Prostate gland (tissue), 2 donors: ENCODE measurements at regions not wholly inside any gene's neighbourhood (a gene's known extent, or its start where the extent isn't known, plus 50 kb on each side); places are given as distances from the start of the nearest gene placed in this dataset.
"Not testable (repeated sequence)": the region's sequence is repeated elsewhere in the genome, so short reads cannot be mapped to it uniquely, and the experiment has no call there.

Experiments used
- DNase-seq: peaks from one replicate; pipeline ENCODE4 v3.0.0-alpha.2; 2019; ENCODE audit warnings: low spot score
- H3K27ac ChIP-seq, 2 donors: fragments of 200-600 bp; sonication (generic); 2 replicates each; pipeline ENCODE4 v1.5.1; 2017 to 2019
- H3K27me3 ChIP-seq: fragments of 200-600 bp; sonication (generic); replicated peaks from 2 replicates; pipeline ENCODE4 v1.5.1; 2019; ENCODE audit not compliant: insufficient read depth
- H3K36me3 ChIP-seq, 2 donors: fragments of 200-600 bp; sonication (generic); 1 replicate in 1 of 2; 2 replicates in 1 of 2; pipeline versions ENCODE4 v1.5.1 to v1.8.1; 2017 to 2019
- H3K4me1 ChIP-seq: fragments of 200-600 bp; sonication (generic); replicated peaks from 2 replicates; pipeline ENCODE4 v1.5.1; 2019
- H3K4me3 ChIP-seq, 2 donors: fragments of 200-600 bp; sonication (generic); 2 replicates each; pipeline ENCODE4 v1.5.1; 2017 to 2019
- H3K9me3 ChIP-seq: fragments of 200-600 bp; sonication (generic); 2 replicates; pipeline ENCODE4 v1.5.1; 2017
- POLR2A ChIP-seq: fragments of 450-650 bp; IDR thresholded peaks from one replicate; pipeline ENCODE4 v1.6.1; 2016; ENCODE audit warnings: antibody characterized with exemption, mild to moderate bottlenecking
- POLR2AphosphoS5 ChIP-seq: sonication (generic); formaldehyde crosslinking; IDR thresholded peaks from one replicate; pipeline ENCODE4 v1.6.1; 2017; ENCODE audit warnings: antibody characterized with exemption
- WGBS: methylation state at CpG from one replicate; pipeline ENCODE4 v1.1.5; 2018; 5-methylcytosine and 5-hydroxymethylcytosine counted together
- intact Hi-C: fragments of 100-400 bp; cut with DNase I; formaldehyde crosslinking; loops from one replicate; pipeline ENCODE4 v1.14.2; 2022
- TF ChIP-seq, protein P1 (sequence below), 4 experiments: fragments of 200-600 bp in 2 of 4; fragments of 450-650 bp in 2 of 4; sonication (generic) in 2 of 4; IDR thresholded peaks; 1 replicate in 3 of 4; 2 replicates in 1 of 4; pipeline ENCODE4 v1.5.1; 2016 to 2019; ENCODE audit warnings: antibody characterized with exemption in 4 of 4, mild to moderate bottlenecking in 2 of 4, moderate library complexity in 2 of 4

DNA sequence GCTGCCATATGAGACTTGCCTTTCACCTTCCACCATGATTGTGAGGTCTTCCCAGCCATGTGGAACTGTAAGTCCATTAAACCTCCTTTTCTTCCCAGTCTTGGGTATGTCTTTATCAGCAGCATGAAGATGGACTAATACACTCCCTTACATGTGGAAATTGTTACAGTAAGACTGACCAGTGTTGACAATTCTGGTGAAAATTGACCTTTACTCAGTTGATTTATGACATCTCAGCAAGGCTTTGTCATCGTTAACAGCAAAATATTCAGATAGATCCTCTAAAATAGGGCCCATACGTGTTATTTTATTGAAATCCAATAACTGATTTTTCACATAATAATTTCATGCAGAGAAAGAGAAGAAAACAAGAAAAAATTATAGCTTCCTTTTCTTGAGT lies 377.9 kb upstream of the SEMA3C start:
- TF ChIP-seq, protein P1, sequence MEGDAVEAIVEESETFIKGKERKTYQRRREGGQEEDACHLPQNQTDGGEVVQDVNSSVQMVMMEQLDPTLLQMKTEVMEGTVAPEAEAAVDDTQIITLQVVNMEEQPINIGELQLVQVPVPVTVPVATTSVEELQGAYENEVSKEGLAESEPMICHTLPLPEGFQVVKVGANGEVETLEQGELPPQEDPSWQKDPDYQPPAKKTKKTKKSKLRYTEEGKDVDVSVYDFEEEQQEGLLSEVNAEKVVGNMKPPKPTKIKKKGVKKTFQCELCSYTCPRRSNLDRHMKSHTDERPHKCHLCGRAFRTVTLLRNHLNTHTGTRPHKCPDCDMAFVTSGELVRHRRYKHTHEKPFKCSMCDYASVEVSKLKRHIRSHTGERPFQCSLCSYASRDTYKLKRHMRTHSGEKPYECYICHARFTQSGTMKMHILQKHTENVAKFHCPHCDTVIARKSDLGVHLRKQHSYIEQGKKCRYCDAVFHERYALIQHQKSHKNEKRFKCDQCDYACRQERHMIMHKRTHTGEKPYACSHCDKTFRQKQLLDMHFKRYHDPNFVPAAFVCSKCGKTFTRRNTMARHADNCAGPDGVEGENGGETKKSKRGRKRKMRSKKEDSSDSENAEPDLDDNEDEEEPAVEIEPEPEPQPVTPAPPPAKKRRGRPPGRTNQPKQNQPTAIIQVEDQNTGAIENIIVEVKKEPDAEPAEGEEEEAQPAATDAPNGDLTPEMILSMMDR (IDR thresholded peaks at IDR 0.05): no peak
- no peak for TF ChIP-seq POLR2AphosphoS5
- TF ChIP-seq POLR2A: no peak
- 94% methylated on average over 2 of the region's 2 CpGs for WGBS
- no peaks in the 10 kb centered on the region for H3K9me3 ChIP-seq

DNA sequence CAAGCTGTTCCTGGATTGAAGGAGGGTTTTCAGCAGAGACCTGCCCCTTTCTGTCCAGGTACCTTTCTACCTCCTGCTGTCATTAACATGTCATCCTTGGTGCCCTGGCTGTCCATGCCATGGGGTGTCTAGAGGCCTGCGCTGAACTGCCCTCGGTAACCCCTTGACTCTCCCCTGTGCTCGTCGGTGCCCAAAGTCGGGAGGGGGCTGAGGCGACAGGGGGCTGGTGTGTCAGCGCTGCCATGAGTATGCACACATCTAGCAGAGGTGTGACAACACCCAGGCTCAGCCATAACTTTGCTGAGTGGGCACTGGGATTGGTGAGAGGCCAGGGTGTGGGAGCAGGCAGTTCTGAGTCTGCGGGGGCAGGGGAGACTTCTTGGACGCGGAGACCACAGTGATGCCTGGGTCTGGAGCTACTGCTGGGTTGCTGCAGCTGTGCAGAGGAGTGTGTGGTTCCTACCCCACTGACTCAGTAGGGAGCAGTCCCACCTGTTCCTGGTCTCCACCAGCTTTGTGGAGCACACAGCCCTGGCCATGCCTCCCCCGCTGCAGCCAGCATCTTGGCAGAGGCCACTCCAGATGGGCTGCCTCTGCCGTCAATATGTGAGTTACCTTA lies 376.2 kb upstream of the SEMA3C start:
- no peaks in the 10 kb centered on the region for H3K4me1 ChIP-seq
- H3K27me3 ChIP-seq: no peaks in the 10 kb centered on the region
- 96% methylated on average over 12 of the region's 12 CpGs for WGBS
- H3K4me3 ChIP-seq: no peak overlapping the region
- TF ChIP-seq POLR2AphosphoS5 (no peak), POLR2A (no peak)
- TF ChIP-seq, protein P1 (IDR thresholded peaks at IDR 0.05): no peak
- H3K36me3 ChIP-seq: no peaks in the 10 kb centered on the region
- H3K9me3 ChIP-seq: no peaks in the 10 kb centered on the region
- intact Hi-C loops: no loop called here
- DNase-seq: no peak
- no peak overlapping the region for H3K27ac ChIP-seq

More for the DNA sequence above, 377.9 kb upstream of the SEMA3C start:
- no peak for DNase-seq
- no peak overlapping the region for H3K27ac ChIP-seq
- no peaks in the 10 kb centered on the region for H3K4me1 ChIP-seq
- intact Hi-C loops: no loop called here
- no peaks in the 10 kb centered on the region for H3K36me3 ChIP-seq
- no peak overlapping the region for H3K4me3 ChIP-seq
- H3K27me3 ChIP-seq: no peaks in the 10 kb centered on the region

DNA sequence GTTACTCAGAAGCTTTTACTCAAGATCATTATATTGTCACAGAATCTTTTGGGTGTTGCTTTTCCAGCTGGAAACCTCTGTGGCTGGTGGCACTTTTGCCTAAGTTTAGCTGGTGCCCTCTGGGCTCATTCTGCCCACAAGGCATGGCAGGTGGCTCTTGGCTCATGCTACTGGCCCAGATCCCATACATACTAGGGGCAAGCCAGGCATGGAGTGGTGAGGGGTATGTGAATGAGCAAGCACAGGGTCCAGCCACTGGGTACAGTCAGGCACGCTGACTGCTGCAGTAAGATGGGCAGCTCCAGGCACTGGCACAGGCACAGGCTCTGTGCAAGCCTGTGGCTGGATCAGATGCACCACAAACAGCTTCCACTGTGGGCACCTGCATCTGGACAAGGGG lies 375.0 kb upstream of the SEMA3C start:
- no peaks in the 10 kb centered on the region for H3K4me1 ChIP-seq
- DNase-seq: no peak
- no peak overlapping the region for H3K27ac ChIP-seq
- H3K4me3 ChIP-seq: no peak overlapping the region
- no peaks in the 10 kb centered on the region for H3K27me3 ChIP-seq
- WGBS: 100% methylated on average over 1 of the region's 1 CpG
- no peaks in the 10 kb centered on the region for H3K9me3 ChIP-seq
- intact Hi-C loops: no loop called here
- H3K36me3 ChIP-seq: no peaks in the 10 kb centered on the region
- TF ChIP-seq POLR2A: no peak
- TF ChIP-seq, protein P1 (IDR thresholded peaks at IDR 0.05): no peak
- no peak for TF ChIP-seq POLR2AphosphoS5

DNA sequence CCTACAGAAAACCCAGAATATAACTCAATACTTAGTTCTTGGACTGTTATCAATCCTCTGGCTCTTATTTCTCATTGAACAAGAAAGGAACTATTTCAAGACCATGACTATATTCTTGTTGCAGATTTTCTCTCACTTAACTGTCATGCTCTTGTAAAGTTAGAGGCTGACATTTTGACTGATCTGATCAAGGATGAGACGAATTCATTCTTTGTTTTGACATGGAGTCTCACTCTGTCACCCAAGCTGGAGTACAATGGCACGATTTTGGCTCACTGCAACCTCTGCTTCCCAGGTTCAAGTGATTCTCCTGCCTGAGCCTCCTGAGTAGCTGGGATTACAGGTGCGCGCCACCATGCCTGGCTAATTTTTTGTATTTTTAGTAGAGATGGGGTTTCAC lies 367.9 kb upstream of the SEMA3C start:
- intact Hi-C loops, H3K4me1 ChIP-seq, H3K9me3 ChIP-seq, H3K4me3 ChIP-seq, H3K27ac ChIP-seq, H3K27me3 ChIP-seq, H3K36me3 ChIP-seq, DNase-seq: not testable (repeated sequence)
- 95% methylated on average over 4 of the region's 4 CpGs for WGBS

DNA sequence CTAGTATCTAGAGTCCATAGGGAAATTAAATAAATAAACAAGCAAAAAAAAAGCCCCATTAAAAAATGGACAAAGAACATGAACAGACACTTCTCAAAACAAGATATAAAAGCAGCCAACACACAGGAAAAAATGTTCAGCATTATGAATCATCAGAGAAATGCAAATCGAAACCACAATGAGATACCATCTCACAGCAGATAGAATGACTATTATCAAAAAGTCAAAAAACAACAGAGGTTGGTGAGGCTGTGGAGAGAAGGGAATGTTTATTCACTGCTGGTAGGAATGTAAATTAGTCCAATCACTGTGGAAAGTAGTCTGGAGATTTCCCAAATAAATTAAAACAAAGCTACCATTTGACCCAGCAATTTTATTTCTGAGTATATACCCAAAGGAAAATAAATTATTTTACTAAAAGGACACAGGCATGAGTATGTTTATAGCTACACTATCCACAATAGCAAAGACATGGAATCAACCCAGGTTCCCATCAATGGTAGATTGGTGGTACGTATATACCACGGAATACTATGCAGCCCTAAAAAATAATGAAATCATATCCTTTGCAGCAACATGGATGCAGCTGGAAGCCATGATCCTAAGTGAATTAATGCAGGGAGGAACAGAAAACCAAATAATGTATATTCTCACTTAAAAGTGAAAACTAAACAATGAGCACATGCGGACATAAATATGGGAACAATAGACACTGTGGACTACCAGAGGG lies 366.5 kb upstream of the SEMA3C start:
- Histone ChIP-seq H3K4me3 (no peak overlapping the region), H3K36me3 (no peaks in the 10 kb centered on the region), H3K4me1 (no peaks in the 10 kb centered on the region), H3K27ac (no peak overlapping the region), H3K27me3 (no peaks in the 10 kb centered on the region), H3K9me3 (no peaks in the 10 kb centered on the region)
- intact Hi-C loops: no loop called here
- no peak for TF ChIP-seq POLR2AphosphoS5
- TF ChIP-seq, protein P1 (IDR thresholded peaks at IDR 0.05): no peak
- no peak for TF ChIP-seq POLR2A
- 87% methylated on average over 4 of the region's 4 CpGs for WGBS
- DNase-seq: no peak
